GM18858 (cell line): ENCODE measurements at regions not wholly inside any gene's neighbourhood (a gene's known extent, or its start where the extent isn't known, plus 50 kb on each side); places are given as distances from the start of the nearest gene placed in this dataset.

ENCODE experiments used
- ATAC-seq: cut with Tn5 transposase; IDR thresholded peaks from one replicate; pipeline ENCODE4 v1.9.1; 2021; ENCODE audit not compliant: unreplicated experiment

- no peak for ATAC-seq
Measured at GRCh38 chr13:106306748-106307277, 228.6 kb downstream of the EFNB2 start.

- ATAC-seq, result no peak
Measured at GRCh38 chr13:106302843-106303242, 232.6 kb downstream of the EFNB2 start.

- ATAC-seq, result no peak
Measured at GRCh38 chr13:106302011-106302410, 233.5 kb downstream of the EFNB2 start.

- ATAC-seq, result no peak
Measured at GRCh38 chr13:106299621-106300020, 235.8 kb downstream of the EFNB2 start.

GRCh38 chr13:106297283-106297682 lies 238.2 kb downstream of the EFNB2 start:
- ATAC-seq, result no peak

GRCh38 chr13:106296723-106297122 lies 238.7 kb downstream of the EFNB2 start:
- no peak for ATAC-seq

GRCh38 chr13:106295971-106296370 lies 239.5 kb downstream of the EFNB2 start:
- ATAC-seq, result no peak

- no peak for ATAC-seq
Measured at GRCh38 chr13:106291006-106291405, 244.5 kb downstream of the EFNB2 start.

GRCh38 chr13:106287351-106287750 lies 248.1 kb downstream of the EFNB2 start:
- no peak for ATAC-seq

GRCh38 chr13:106286811-106287210 lies 248.7 kb downstream of the EFNB2 start:
- ATAC-seq, result no peak

GRCh38 chr13:106284358-106284757 lies 251.1 kb downstream of the EFNB2 start:
- no peak for ATAC-seq

- no peak for ATAC-seq
Measured at GRCh38 chr13:106281426-106281825, 254.0 kb downstream of the EFNB2 start.

- ATAC-seq, result no peak
Measured at GRCh38 chr13:106277484-106278154, 257.8 kb downstream of the EFNB2 start.

GRCh38 chr13:106276876-106277275 lies 258.6 kb downstream of the EFNB2 start:
- no peak for ATAC-seq

GRCh38 chr13:106275446-106276032 lies 259.9 kb downstream of the EFNB2 start:
- ATAC-seq, result no peak

- no peak for ATAC-seq
Measured at GRCh38 chr13:106274551-106275203, 260.8 kb downstream of the EFNB2 start.

- no peak for ATAC-seq
Measured at GRCh38 chr13:106263801-106264200, 271.7 kb downstream of the EFNB2 start.

GRCh38 chr13:106262886-106263285 lies 272.6 kb downstream of the EFNB2 start:
- ATAC-seq, result no peak

- no peak for ATAC-seq
Measured at GRCh38 chr13:106261450-106261849, 274.0 kb downstream of the EFNB2 start.

GRCh38 chr13:106260352-106260751 lies 275.1 kb downstream of the EFNB2 start:
- no peak for ATAC-seq

GRCh38 chr13:106259928-106260327 lies 275.5 kb downstream of the EFNB2 start:
- ATAC-seq, result no peak

GRCh38 chr13:106246666-106247188 lies 288.7 kb downstream of the EFNB2 start:
- ATAC-seq, result no peak
